Activated CD4-positive, alpha-beta T cell treated with anti-CD3 and anti-CD28 coated beads for 36 hours (primary cell): ENCODE measurements at regions not wholly inside any gene's neighbourhood (a gene's known extent, or its start where the extent isn't known, plus 50 kb on each side); places are given as distances from the start of the nearest gene placed in this dataset.

Experiments used
- ATAC-seq: fragments of 200-7000 bp; cut with Tn5 transposase; one replicate; pipeline ENCODE4 v1.10.0; 2021; ENCODE audit warnings: mild to moderate bottlenecking, moderate library complexity
- CTCF ChIA-PET: fragments of 350-600 bp; sonication (Branson Sonifier 250); formaldehyde crosslinking; loops from one replicate; lab custom pipeline; 2021; ENCODE audit warnings: antibody characterized with exemption; lab: Charles Lee
- POLR2A ChIA-PET: fragments of 350-600 bp; sonication (Branson Sonifier 250); formaldehyde crosslinking; loops from one replicate; lab custom pipeline; 2021; ENCODE audit warnings: antibody characterized with exemption, inconsistent platforms; lab: Charles Lee
- DNase-seq: peaks from one replicate; pipeline ENCODE4 v3.0.0-alpha.2; 2020
- H3K27ac Mint-ChIP-seq: one replicate; pipeline ENCODE4 v1.8.0; 2021; ENCODE audit warnings: mixed read lengths
- H3K27me3 Mint-ChIP-seq: one replicate; pipeline ENCODE4 v1.8.0; 2021; ENCODE audit warnings: mixed read lengths
- H3K36me3 Mint-ChIP-seq: one replicate; pipeline ENCODE4 v1.8.0; 2021; ENCODE audit warnings: low read depth, mixed read lengths
- H3K4me1 Mint-ChIP-seq: one replicate; pipeline ENCODE4 v1.8.0; 2021; ENCODE audit warnings: mixed read lengths
- H3K4me3 Mint-ChIP-seq: one replicate; pipeline ENCODE4 v1.8.0; 2021; ENCODE audit warnings: mild to moderate bottlenecking, moderate library complexity, mixed read lengths
- H3K9me3 Mint-ChIP-seq: one replicate; pipeline ENCODE4 v1.8.0; 2021; ENCODE audit warnings: low read depth, mixed read lengths
- intact Hi-C, 2 experiments: fragments of 100-400 bp; cut with DNase I in 1 of 2; cut with micrococcal nuclease in 1 of 2; formaldehyde crosslinking; loops; one replicate each; pipeline versions ENCODE4 v1.14.2 to v1.15.1; 2022 to 2024; cut with DNase I, micrococcal nuclease

DNA sequence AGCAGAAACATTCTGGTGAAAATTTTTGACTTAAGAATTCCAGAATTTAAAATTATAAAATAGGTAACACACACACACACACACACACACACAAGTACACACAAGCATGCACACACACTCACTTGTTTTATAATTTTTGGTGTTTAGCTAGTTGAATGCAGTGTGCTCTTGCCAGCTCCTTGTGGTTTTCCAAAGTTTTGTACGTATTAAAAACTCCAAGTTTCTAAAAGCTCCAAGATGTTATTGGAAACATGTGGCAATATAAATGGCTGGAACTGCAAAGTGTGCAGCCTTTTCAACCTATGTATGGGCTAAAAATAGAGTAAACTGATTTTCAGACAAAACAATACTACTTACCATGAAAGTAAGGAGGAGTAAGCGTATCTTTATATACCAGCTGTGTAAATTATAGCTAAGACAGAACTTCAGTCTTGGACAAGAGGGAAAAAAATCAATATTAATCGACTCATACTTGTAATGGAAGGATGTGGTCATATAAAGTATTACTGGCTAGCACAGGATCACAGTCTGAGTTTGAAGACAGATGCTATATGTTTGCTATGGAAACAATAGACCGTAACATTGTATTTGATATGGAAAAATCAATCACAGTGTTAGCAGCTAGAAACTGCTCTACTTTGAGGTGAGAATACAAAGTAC lies 727.1 kb upstream of the GRAMD2B start:
- no peak overlapping the region for H3K4me3 Mint-ChIP-seq
- intact Hi-C loops, result no loop called here
- H3K27ac Mint-ChIP-seq, result no peak overlapping the region
- no peaks in the 10 kb centered on the region for H3K36me3 Mint-ChIP-seq
- POLR2A ChIA-PET, result no interaction called here
- no peak for ATAC-seq
- no peak for DNase-seq
- H3K4me1 Mint-ChIP-seq, result no peaks in the 10 kb centered on the region
- H3K27me3 Mint-ChIP-seq, result no peaks in the 10 kb centered on the region
- peaks cover 7% of the 10 kb centered on the region for H3K9me3 Mint-ChIP-seq
- CTCF ChIA-PET, result interaction anchor here (0.6 kb wide), 1 partner anchor 829 kb away, joined by 3 read pairs; no protein-coding TSS in a partner anchor

DNA sequence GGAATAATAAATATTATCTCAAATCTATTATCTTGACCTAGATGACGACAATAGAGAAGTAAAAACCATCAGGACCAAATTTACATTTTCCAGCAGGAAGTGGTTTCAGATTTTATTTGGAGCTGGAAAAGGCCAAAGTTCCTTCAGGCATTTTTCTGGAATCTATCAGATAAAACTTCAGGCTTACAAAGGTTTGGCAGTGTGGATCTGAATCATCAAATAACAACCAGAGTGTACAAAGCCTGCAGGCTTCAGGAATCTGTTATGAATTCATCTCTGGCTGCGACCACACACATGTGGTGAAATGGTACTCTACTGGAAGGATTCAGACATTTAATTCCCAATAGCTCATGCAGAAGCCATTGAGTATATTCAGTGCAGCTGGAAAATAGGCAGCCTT lies 726.4 kb upstream of the GRAMD2B start:
- no peaks in the 10 kb centered on the region for H3K27me3 Mint-ChIP-seq
- no peaks in the 10 kb centered on the region for H3K4me1 Mint-ChIP-seq
- DNase-seq, result no peak
- ChIA-PET POLR2A (no interaction called here), CTCF (no interaction called here)
- no peaks in the 10 kb centered on the region for H3K36me3 Mint-ChIP-seq
- peaks cover 5% of the 10 kb centered on the region for H3K9me3 Mint-ChIP-seq
- H3K27ac Mint-ChIP-seq, result no peak overlapping the region
- intact Hi-C loops, result no loop called here
- ATAC-seq, result no peak
- no peak overlapping the region for H3K4me3 Mint-ChIP-seq

DNA sequence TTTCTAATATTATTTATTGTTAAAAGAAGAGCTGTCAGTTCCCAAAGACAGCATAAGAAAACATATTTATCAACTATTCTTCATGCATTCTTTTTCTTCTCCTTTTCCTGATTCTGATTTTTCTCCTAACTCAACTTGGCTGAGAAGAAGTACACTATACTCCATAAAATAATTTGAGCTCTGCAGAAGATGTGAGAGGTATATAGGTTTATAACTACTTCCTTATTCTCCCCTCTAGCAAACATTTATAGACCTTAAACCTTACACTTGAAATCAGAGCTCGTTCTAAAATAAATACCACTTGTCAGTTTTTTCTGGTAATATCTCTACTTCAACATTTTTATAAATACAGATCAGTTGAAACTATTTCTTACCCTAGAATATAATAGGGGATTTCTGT lies 724.8 kb upstream of the GRAMD2B start:
- intact Hi-C loops, result no loop called here
- Mint-ChIP-seq H3K4me3 (no peak overlapping the region), H3K4me1 (no peaks in the 10 kb centered on the region), H3K27me3 (no peaks in the 10 kb centered on the region), H3K36me3 (no peaks in the 10 kb centered on the region), H3K27ac (no peak overlapping the region), H3K9me3 (peaks cover 5% of the 10 kb centered on the region)
- ATAC-seq (no peak), DNase-seq (no peak)
- POLR2A ChIA-PET, result no interaction called here
- CTCF ChIA-PET, result no interaction called here

DNA sequence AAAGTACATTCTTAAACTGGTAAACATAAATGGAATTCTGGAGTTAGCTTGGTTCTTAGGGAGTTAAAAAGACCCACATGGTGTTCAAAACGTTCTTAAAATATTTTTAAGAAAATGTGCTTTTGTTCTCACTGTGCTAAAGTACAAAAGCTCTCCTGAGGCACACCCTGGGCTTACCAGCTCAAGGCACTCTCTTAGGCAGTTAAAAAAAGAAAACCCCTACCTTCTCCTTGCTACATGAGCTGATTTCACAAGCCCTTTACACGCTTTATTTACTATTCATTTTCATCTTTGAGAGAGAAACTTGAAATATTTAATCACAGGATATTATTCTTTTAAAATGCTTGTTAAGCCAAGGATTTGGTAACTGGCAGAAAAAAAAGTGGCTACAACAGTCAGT lies 723.3 kb upstream of the GRAMD2B start:
- ChIA-PET CTCF (no interaction called here), POLR2A (no interaction called here)
- no peak overlapping the region for H3K27ac Mint-ChIP-seq
- intact Hi-C loops, result no loop called here
- DNase-seq (no peak), ATAC-seq (no peak)
- no peaks in the 10 kb centered on the region for H3K36me3 Mint-ChIP-seq
- no peak overlapping the region for H3K4me3 Mint-ChIP-seq
- H3K4me1 Mint-ChIP-seq, result no peaks in the 10 kb centered on the region
- no peaks in the 10 kb centered on the region for H3K27me3 Mint-ChIP-seq
- peaks cover 17% of the 10 kb centered on the region for H3K9me3 Mint-ChIP-seq

DNA sequence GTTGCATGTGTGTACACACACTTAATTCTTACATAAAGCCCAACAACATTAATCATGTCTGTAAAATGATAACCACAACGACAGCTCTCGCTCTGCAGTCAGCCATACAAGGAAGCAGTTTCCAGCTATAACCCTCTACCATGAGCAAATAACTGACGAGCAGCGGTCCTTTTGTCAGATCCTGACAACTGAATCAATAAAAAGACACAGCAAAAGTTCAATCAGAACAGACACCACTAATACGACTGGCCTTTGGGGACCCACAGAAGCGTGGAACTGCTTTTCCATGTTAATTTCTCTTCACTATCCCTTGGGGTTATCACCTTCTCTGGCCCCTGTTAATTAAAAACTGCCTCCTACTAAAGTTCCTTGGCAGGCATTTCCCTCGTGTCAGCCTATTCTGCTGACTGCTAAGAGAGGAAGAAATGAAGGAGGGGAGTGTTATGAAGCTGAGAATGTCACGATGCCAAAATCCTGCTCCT lies 722.8 kb upstream of the GRAMD2B start:
- intact Hi-C loops, result no loop called here
- Mint-ChIP-seq H3K27me3 (no peaks in the 10 kb centered on the region), H3K9me3 (peaks cover 17% of the 10 kb centered on the region), H3K27ac (no peak overlapping the region), H3K36me3 (no peaks in the 10 kb centered on the region), H3K4me3 (no peak overlapping the region), H3K4me1 (no peaks in the 10 kb centered on the region)
- ChIA-PET CTCF (no interaction called here), POLR2A (no interaction called here)
- no peak for ATAC-seq
- no peak for DNase-seq

DNA sequence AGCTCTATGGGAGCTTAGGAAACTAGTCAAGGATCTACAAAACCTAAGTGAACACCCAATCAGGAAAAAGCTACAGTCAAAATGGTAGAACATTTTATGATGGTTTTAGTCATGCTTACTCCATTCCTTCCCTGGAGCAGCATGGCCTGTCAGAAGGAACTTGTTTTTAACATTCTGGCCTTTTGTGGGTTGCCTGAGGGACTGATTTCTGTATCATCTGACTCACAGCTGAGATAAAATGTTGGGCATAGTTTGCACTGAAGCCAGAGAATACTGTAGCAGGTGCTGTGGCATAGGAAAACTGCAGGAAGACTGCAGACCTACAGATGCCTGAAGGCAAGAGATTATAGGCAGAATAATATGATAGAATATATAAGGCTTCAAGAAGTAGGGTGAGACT lies 719.6 kb upstream of the GRAMD2B start:
- no peak overlapping the region for H3K27ac Mint-ChIP-seq
- no peaks in the 10 kb centered on the region for H3K36me3 Mint-ChIP-seq
- no peak for DNase-seq
- CTCF ChIA-PET, result no interaction called here
- no peak overlapping the region for H3K4me3 Mint-ChIP-seq
- H3K4me1 Mint-ChIP-seq, result no peaks in the 10 kb centered on the region
- intact Hi-C loops, result no loop called here
- POLR2A ChIA-PET, result no interaction called here
- H3K27me3 Mint-ChIP-seq, result no peaks in the 10 kb centered on the region
- H3K9me3 Mint-ChIP-seq, result peaks cover 12% of the 10 kb centered on the region
- no peak for ATAC-seq

DNA sequence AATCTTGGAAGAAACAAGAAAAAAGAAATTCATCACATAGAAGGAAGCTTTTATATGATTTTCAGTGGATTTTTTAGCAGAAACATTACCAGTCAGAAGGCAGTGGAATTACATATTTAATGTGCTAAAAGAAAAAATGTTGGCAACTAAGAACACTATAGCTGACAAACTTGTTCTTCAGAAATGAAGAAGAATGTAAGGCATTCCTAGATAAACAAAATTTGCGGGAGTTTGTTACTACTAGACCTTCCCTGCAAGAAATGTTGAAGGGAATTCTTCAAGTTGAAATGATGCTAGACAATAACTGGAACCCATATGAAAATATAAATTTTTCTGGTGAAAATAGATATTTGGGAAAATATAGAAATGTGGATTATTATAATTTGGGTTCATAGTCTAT lies 718.3 kb upstream of the GRAMD2B start:
- CTCF ChIA-PET, result no interaction called here
- DNase-seq (no peak), ATAC-seq (no peak)
- Mint-ChIP-seq H3K4me1 (no peaks in the 10 kb centered on the region), H3K9me3 (peaks cover 15% of the 10 kb centered on the region), H3K27me3 (no peaks in the 10 kb centered on the region), H3K36me3 (no peaks in the 10 kb centered on the region), H3K27ac (no peak overlapping the region), H3K4me3 (no peak overlapping the region)
- intact Hi-C loops, result no loop called here
- POLR2A ChIA-PET, result no interaction called here

DNA sequence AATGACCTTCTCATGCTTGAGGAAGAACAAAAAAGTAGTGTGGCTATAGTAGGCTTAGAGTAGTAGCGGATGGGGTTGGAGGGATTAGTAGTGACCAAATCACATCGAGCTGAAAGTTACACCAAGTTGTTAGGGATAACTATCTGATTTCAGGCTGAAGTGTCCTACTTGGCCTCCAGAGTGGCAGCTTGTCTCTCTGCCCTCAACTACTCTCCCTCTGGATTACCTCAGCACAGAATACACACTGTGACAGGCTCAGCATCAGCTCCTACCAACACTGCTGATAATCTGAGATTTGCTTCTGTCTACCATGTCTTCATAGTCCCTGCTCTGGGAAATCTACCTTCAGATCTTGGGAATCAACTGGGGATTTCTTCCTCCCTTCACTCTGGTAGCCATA lies 714.6 kb upstream of the GRAMD2B start:
- ChIA-PET CTCF (no interaction called here), POLR2A (no interaction called here)
- intact Hi-C loops, result no loop called here
- Mint-ChIP-seq H3K36me3 (no peaks in the 10 kb centered on the region), H3K4me3 (no peak overlapping the region), H3K9me3 (peaks cover 17% of the 10 kb centered on the region), H3K27me3 (no peaks in the 10 kb centered on the region), H3K4me1 (no peaks in the 10 kb centered on the region), H3K27ac (no peak overlapping the region)
- DNase-seq (no peak), ATAC-seq (no peak)

DNA sequence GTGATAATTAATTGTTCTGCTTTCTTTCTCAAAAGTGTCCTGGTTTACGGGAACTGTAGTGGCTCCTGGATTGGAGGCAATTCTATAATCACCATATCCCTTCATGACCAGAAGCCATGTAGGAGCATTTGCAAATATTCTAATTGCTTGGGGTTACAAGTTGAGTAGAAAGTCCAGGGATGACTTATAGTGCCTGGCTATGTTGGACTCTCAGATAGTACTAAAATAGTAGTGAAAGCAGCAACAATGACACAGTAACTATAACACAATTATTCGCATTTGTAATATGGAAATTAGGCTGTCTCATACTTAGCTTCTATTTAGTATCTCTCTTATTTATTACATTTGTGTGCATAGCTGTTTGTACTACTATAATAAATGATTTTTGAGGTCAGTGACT lies 712.5 kb upstream of the GRAMD2B start:
- Mint-ChIP-seq H3K36me3 (no peaks in the 10 kb centered on the region), H3K4me3 (no peak overlapping the region), H3K27ac (no peak overlapping the region), H3K4me1 (no peaks in the 10 kb centered on the region), H3K27me3 (no peaks in the 10 kb centered on the region), H3K9me3 (peaks cover 5% of the 10 kb centered on the region)
- ChIA-PET POLR2A (no interaction called here), CTCF (interaction anchor here (0.7 kb wide), 1 partner anchor 32 kb away, joined by 3 read pairs; no protein-coding TSS in a partner anchor)
- DNase-seq, result no peak
- intact Hi-C loops, result no loop called here
- no peak for ATAC-seq

DNA sequence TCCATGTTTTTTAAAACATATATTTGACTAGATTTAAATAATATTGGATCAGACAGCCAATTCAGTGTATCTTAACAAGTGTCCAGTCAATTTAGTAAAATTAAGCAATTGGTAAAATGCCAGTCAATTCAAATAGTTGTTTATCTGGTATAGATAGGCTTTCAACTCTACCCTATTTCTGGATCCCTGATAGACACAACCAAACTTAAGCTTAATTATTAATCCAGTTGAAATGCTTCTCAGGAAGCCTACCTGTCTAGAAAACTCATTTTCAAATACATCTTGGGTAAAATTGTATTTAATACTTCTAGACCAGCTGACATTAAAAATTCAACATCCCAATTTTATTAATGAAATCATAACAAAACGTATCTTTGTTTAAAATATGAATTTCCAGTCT lies 710.8 kb upstream of the GRAMD2B start:
- CTCF ChIA-PET, result no interaction called here
- H3K9me3 Mint-ChIP-seq, result peaks cover 5% of the 10 kb centered on the region
- no peak overlapping the region for H3K27ac Mint-ChIP-seq
- no peaks in the 10 kb centered on the region for H3K4me1 Mint-ChIP-seq
- intact Hi-C loops, result no loop called here
- ATAC-seq (no peak), DNase-seq (no peak)
- no peak overlapping the region for H3K4me3 Mint-ChIP-seq
- H3K36me3 Mint-ChIP-seq, result no peaks in the 10 kb centered on the region
- no peaks in the 10 kb centered on the region for H3K27me3 Mint-ChIP-seq
- POLR2A ChIA-PET, result no interaction called here

DNA sequence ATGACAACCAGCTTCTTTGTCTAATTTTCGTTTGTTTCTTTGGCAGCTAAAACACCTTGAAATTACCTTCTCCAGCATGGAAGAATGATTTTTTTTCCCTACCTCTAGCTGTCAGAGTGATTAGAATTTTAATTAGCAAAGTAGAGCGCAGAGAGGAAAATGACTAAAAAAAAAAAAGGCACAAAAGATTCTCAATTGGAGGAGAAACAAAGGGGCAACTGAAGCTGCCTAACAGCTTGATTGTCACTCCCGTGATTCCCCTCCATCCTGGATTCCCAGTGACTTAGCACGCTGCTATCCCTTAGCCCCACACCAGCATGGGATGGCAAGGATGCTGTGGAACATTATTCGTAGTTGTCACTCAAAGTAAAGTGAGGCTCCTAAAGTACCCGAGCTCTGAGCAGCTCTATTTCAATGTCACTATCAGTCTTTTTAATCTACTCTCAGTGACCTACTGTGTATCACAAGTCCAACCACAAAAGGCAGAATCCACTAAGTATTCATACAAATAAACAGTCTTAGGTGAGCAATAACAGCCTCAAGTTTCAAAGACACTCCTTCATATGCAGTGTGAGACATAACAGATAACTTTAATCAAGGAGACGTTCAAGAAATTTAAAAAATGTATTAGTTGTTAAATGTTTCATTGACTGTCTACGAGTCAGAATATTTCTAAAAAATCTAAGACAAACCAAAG lies 710.0 kb upstream of the GRAMD2B start:
- H3K36me3 Mint-ChIP-seq, result no peaks in the 10 kb centered on the region
- no peaks in the 10 kb centered on the region for H3K4me1 Mint-ChIP-seq
- no peaks in the 10 kb centered on the region for H3K27me3 Mint-ChIP-seq
- H3K27ac Mint-ChIP-seq, result no peak overlapping the region
- ATAC-seq (no peak), DNase-seq (no peak)
- peaks cover 5% of the 10 kb centered on the region for H3K9me3 Mint-ChIP-seq
- POLR2A ChIA-PET, result no interaction called here
- CTCF ChIA-PET, result no interaction called here
- no peak overlapping the region for H3K4me3 Mint-ChIP-seq
- intact Hi-C loops, result no loop called here

DNA sequence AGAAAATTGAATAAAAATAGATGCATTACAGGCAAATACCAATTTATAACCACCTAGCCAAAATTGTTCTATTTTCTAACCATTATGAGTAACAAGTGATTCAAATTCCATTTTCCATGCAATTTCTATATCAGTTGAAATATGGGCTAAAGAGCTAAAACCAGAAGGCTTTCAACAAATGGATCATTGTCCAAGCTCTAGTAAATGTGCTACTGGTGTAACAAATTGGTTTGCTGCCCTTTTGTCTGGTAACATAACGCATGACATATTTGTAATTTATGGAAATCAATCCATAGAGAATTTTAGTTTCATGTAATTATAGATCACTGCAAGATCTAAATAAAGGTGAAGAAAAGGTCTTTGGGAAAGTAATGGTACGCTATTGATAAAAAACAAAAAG lies 708.0 kb upstream of the GRAMD2B start:
- CTCF ChIA-PET, result no interaction called here
- no peaks in the 10 kb centered on the region for H3K4me1 Mint-ChIP-seq

More for the DNA sequence above, 708.0 kb upstream of the GRAMD2B start:
- H3K36me3 Mint-ChIP-seq, result no peaks in the 10 kb centered on the region
- H3K9me3 Mint-ChIP-seq, result peaks cover 3% of the 10 kb centered on the region
- intact Hi-C loops, result no loop called here
- no peak overlapping the region for H3K4me3 Mint-ChIP-seq
- ATAC-seq (no peak), DNase-seq (no peak)
- no peak overlapping the region for H3K27ac Mint-ChIP-seq
- POLR2A ChIA-PET, result interaction anchor here (0.5 kb wide), 1 partner anchor 610 kb away, joined by 3 read pairs; no protein-coding TSS in a partner anchor
- no peaks in the 10 kb centered on the region for H3K27me3 Mint-ChIP-seq
